ENCODE measurements at regions not wholly inside any gene's neighbourhood (a gene's known extent, or its start where the extent isn't known, plus 50 kb on each side); places are given as distances from the start of the nearest gene placed in this dataset.

DNA sequence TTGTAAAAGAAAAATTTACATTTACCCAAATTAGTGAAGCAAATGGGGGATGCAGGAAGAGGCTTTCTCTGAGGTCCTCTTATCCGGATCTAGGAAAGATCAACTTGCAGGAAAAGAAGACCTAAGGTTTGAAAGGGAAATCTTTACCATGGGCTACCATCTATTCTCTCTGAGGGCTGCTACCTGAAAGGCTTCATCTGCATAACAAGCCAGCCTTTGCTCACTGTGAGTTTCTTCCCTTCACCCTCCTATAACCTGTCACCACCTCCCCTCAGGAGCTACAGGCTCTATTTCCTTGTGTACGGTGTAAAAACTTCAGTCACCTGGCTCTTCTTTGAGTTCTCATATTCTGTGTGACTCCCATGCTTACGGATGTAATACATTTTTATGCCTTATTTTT lies 118.6 kb upstream of the BEND4 start:
- TF ChIP-seq, protein P1, sequence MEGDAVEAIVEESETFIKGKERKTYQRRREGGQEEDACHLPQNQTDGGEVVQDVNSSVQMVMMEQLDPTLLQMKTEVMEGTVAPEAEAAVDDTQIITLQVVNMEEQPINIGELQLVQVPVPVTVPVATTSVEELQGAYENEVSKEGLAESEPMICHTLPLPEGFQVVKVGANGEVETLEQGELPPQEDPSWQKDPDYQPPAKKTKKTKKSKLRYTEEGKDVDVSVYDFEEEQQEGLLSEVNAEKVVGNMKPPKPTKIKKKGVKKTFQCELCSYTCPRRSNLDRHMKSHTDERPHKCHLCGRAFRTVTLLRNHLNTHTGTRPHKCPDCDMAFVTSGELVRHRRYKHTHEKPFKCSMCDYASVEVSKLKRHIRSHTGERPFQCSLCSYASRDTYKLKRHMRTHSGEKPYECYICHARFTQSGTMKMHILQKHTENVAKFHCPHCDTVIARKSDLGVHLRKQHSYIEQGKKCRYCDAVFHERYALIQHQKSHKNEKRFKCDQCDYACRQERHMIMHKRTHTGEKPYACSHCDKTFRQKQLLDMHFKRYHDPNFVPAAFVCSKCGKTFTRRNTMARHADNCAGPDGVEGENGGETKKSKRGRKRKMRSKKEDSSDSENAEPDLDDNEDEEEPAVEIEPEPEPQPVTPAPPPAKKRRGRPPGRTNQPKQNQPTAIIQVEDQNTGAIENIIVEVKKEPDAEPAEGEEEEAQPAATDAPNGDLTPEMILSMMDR (IDR thresholded peaks at IDR 0.05; ENCODE audit: insufficient read depth, low read length): no peak
- Histone ChIP-seq H3K27ac (replicated peaks) (no peak overlapping the region), H3K4me3 (replicated peaks; ENCODE audit: insufficient read depth, low read length) (no peak overlapping the region), H3K27me3 (ENCODE audit: insufficient read depth, poor library complexity, severe bottlenecking) (no peaks in the 10 kb centered on the region)
- no peak for DNase-seq (ENCODE audit: low read depth in 1 of 2, low spot score in 1 of 2)

- TF ChIP-seq SPI1 (IDR thresholded peaks at IDR 0.05; ENCODE audit: borderline replicate concordance, low read depth) (no peak), POLR2AphosphoS5 (IDR thresholded peaks at IDR 0.05; ENCODE audit: low read depth) (no peak), GABPA (IDR thresholded peaks at IDR 0.05; ENCODE audit: low read depth) (no peak)
- TF ChIP-seq, protein P1 (IDR thresholded peaks at IDR 0.05; ENCODE audit: insufficient read depth, low read length): no peak
- TF ChIP-seq, protein P2, sequence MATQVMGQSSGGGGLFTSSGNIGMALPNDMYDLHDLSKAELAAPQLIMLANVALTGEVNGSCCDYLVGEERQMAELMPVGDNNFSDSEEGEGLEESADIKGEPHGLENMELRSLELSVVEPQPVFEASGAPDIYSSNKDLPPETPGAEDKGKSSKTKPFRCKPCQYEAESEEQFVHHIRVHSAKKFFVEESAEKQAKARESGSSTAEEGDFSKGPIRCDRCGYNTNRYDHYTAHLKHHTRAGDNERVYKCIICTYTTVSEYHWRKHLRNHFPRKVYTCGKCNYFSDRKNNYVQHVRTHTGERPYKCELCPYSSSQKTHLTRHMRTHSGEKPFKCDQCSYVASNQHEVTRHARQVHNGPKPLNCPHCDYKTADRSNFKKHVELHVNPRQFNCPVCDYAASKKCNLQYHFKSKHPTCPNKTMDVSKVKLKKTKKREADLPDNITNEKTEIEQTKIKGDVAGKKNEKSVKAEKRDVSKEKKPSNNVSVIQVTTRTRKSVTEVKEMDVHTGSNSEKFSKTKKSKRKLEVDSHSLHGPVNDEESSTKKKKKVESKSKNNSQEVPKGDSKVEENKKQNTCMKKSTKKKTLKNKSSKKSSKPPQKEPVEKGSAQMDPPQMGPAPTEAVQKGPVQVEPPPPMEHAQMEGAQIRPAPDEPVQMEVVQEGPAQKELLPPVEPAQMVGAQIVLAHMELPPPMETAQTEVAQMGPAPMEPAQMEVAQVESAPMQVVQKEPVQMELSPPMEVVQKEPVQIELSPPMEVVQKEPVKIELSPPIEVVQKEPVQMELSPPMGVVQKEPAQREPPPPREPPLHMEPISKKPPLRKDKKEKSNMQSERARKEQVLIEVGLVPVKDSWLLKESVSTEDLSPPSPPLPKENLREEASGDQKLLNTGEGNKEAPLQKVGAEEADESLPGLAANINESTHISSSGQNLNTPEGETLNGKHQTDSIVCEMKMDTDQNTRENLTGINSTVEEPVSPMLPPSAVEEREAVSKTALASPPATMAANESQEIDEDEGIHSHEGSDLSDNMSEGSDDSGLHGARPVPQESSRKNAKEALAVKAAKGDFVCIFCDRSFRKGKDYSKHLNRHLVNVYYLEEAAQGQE (IDR thresholded peaks at IDR 0.05; ENCODE audit: insufficient replicate concordance, low read depth): no peak
- Histone ChIP-seq H3K27ac (replicated peaks) (no peak overlapping the region), H3K4me3 (replicated peaks; ENCODE audit: insufficient read depth, low read length) (no peak overlapping the region), H3K27me3 (ENCODE audit: insufficient read depth, poor library complexity, severe bottlenecking) (no peaks in the 10 kb centered on the region)
- no peak for DNase-seq (ENCODE audit: low read depth in 1 of 2, low spot score in 1 of 2)
Observed at GRCh38 chr4:42277291-42277690, 120.0 kb upstream of the SHISA3 start.

- Histone ChIP-seq H3K27ac (replicated peaks) (no peak overlapping the region), H3K27me3 (ENCODE audit: insufficient read depth, poor library complexity, severe bottlenecking) (no peaks in the 10 kb centered on the region), H3K4me3 (replicated peaks; ENCODE audit: insufficient read depth, low read length) (no peak overlapping the region)
- TF ChIP-seq, protein P2 (IDR thresholded peaks at IDR 0.05; ENCODE audit: insufficient replicate concordance, low read depth): no peak
- TF ChIP-seq POLR2AphosphoS5 (IDR thresholded peaks at IDR 0.05; ENCODE audit: low read depth): no peak
- TF ChIP-seq, protein P1 (IDR thresholded peaks at IDR 0.05; ENCODE audit: insufficient read depth, low read length): no peak
- no peak for TF ChIP-seq SPI1 (IDR thresholded peaks at IDR 0.05; ENCODE audit: borderline replicate concordance, low read depth)
- no peak for TF ChIP-seq GABPA (IDR thresholded peaks at IDR 0.05; ENCODE audit: low read depth)
- no peak for DNase-seq (ENCODE audit: low read depth in 1 of 2, low spot score in 1 of 2)
Observed at GRCh38 chr4:42278709-42279324, 118.5 kb upstream of the SHISA3 start.
